ENCODE measurements at regions not wholly inside any gene's neighbourhood (a gene's known extent, or its start where the extent isn't known, plus 50 kb on each side); places are given as distances from the start of the nearest gene placed in this dataset.

DNA sequence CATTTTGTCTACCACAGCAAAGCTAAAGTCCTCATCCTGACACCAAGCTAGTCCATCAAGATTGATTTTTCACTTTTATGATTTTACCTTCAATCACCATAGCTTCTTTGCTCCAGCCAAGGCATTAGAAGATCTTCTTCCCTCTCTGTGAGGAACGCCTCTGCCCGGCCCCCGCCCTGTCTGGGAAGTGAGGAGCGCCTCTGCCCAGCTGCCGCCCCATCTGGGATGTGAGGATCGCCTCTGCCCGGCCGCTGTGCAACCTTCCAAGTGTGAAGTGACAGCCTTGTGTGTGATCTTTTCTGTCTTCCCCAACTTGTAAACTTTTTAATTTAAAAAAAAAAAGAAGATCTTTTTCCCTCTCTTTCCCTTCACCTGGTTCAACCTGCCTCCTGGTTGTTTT, 210.5 kb upstream of the NREP start:
- Histone ChIP-seq H3K4me3 (no peak overlapping the region), H3K27me3 (no peaks in the 10 kb centered on the region), H3K36me3 (no peaks in the 10 kb centered on the region), H3K4me1 (peaks cover 0 to 7% of the 10 kb centered on the region in 2 donors), H3K9me3 (no peaks in the 10 kb centered on the region), H3K27ac (no peak overlapping the region)
- no peak for DNase-seq (ENCODE audit: low spot score)
- TF ChIP-seq, protein P1, sequence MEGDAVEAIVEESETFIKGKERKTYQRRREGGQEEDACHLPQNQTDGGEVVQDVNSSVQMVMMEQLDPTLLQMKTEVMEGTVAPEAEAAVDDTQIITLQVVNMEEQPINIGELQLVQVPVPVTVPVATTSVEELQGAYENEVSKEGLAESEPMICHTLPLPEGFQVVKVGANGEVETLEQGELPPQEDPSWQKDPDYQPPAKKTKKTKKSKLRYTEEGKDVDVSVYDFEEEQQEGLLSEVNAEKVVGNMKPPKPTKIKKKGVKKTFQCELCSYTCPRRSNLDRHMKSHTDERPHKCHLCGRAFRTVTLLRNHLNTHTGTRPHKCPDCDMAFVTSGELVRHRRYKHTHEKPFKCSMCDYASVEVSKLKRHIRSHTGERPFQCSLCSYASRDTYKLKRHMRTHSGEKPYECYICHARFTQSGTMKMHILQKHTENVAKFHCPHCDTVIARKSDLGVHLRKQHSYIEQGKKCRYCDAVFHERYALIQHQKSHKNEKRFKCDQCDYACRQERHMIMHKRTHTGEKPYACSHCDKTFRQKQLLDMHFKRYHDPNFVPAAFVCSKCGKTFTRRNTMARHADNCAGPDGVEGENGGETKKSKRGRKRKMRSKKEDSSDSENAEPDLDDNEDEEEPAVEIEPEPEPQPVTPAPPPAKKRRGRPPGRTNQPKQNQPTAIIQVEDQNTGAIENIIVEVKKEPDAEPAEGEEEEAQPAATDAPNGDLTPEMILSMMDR (IDR thresholded peaks at IDR 0.05) = no peak

DNA sequence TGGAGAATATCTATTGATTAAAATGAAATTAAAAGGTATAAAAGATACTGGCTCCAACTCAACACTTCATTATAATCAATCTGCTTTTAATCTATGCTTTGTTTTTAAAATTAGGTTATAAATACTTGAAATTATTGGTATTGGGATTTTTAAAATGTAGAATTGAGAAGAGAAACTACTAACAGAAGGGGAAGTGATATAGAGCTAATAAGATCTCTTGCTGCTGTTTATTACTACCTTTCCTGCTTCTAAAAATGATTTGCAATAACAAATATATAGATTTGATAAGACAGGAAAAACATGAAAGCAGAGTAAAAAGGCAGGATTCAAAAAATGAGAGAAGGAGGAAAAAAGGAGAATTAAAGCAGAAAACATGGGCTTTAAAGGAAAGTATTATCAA, 209.3 kb upstream of the NREP start:
- TF ChIP-seq, protein P1 (IDR thresholded peaks at IDR 0.05) = no peak
- peaks cover 0 to 7% of the 10 kb centered on the region in 2 donors for H3K4me1 ChIP-seq
- no peak for DNase-seq (ENCODE audit: low spot score)
- no peaks in the 10 kb centered on the region for H3K27me3 ChIP-seq
- H3K4me3 ChIP-seq = no peak overlapping the region
- H3K9me3 ChIP-seq = no peaks in the 10 kb centered on the region
- H3K27ac ChIP-seq = no peak overlapping the region
- H3K36me3 ChIP-seq = no peaks in the 10 kb centered on the region

DNA sequence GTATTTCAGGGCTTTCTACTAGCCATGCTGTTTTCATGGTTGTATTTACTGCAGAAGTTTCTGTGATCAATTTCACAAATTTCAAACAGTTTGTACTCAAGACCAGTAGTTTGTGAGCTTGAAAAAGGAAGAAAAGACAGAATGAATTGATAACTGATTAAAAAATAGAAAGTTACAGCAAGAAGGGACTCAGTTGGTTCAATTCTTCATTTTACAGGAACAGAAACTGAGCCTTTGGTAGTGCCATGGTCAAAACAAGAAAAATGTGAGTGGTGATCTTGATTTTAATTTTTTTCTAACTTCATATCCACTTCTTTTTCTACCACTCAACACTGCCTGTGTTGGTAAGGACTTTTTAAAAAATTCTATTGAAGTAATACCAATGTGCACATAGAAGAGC, 206.6 kb upstream of the NREP start:
- DNase-seq (ENCODE audit: low spot score) = no peak
- H3K4me3 ChIP-seq = no peak overlapping the region
- no peak overlapping the region for H3K27ac ChIP-seq
- H3K36me3 ChIP-seq = no peaks in the 10 kb centered on the region
- H3K4me1 ChIP-seq = peaks cover 0 to 6% of the 10 kb centered on the region in 2 donors
- no peaks in the 10 kb centered on the region for H3K27me3 ChIP-seq
- no peaks in the 10 kb centered on the region for H3K9me3 ChIP-seq
- TF ChIP-seq, protein P1 (IDR thresholded peaks at IDR 0.05) = no peak

DNA sequence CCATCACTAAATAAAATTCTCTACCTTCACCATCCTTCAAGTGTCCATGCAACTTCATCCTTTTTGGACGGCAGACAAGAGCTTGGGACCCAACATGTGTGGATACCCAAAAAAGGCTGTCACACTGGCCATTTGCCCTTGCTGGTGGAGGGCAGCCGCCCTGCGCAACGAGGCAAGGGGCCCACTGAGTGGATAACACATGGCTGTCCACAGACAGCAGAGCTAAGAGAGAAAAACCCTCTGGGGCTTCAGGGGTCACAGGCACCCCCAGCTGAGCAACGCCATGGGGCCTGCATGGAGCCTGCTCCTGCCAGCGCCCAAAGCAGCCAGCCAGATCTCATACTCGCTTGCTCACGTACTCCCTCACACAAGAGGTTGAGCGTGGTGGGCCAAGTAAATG, 205.9 kb upstream of the NREP start:
- Histone ChIP-seq H3K36me3 (no peaks in the 10 kb centered on the region), H3K9me3 (no peaks in the 10 kb centered on the region), H3K4me3 (no peak overlapping the region), H3K4me1 (no peaks in the 10 kb centered on the region), H3K27ac (no peak overlapping the region), H3K27me3 (no peaks in the 10 kb centered on the region)
- TF ChIP-seq, protein P1 (IDR thresholded peaks at IDR 0.05) = no peak
- no peak for DNase-seq (ENCODE audit: low spot score)

DNA sequence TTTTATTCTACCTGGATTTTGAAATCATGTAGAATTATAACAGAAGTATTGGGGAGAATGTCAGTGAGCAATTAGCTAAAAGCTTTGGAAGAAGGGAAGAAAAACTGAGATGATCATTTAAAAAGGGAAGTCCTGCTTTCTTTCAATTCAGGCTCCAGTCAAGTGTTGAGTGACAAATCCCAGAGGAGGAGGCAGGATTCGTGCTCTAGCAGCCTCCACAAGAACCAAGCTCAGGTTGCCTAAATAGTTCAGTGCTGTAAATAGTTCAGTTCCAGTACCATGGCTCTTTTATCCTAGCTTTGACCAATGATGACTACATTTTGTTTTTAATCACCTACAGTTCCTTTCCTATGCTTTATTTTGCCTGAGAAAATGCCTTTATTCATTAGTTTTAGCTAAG, 204.9 kb upstream of the NREP start:
- no peaks in the 10 kb centered on the region for H3K27me3 ChIP-seq
- no peaks in the 10 kb centered on the region for H3K36me3 ChIP-seq
- no peak overlapping the region for H3K27ac ChIP-seq
- no peaks in the 10 kb centered on the region for H3K4me1 ChIP-seq
- TF ChIP-seq, protein P1 (IDR thresholded peaks at IDR 0.05) = no peak
- H3K4me3 ChIP-seq = no peak overlapping the region
- no peak for DNase-seq (ENCODE audit: low spot score)
- H3K9me3 ChIP-seq = no peaks in the 10 kb centered on the region

DNA sequence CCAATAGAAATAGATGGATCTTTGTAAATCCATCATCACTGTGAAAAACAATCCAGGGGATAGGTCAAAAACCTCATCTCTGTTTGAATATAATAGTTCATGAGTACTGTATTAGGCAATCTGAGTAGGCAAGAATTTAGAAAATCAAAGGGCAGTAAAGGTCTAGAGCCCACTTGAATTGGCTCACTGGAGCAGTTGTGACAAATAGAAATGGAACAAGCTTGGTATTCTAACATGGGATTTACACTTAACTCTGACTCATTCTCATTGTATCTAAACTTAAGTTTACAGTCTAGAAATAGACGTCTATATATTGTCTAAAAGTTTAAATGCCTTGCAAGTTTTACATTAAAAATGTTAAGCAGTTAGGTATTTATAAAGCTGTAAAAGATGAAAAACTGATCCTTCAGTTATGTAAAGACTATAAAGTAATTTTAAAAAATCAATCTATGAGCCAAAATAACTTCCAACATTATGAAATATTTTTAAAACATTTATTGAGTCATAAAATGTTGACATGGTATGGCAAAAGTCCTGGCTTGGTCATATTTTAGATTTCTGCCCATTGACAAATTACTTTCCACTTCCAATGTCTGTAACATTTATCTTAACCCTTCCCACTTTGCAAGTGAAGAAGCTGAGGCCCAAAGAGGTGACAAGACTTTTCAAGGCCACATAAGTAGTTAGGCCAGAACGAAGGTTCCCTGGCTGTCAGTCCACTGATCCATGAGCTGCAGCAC, 203.7 kb upstream of the NREP start:
- Histone ChIP-seq H3K27me3 (no peaks in the 10 kb centered on the region), H3K9me3 (no peaks in the 10 kb centered on the region), H3K27ac (peak overlapping the region in 1 of 2 donors; percentile 22), H3K36me3 (no peaks in the 10 kb centered on the region), H3K4me1 (no peaks in the 10 kb centered on the region), H3K4me3 (no peak overlapping the region)
- DNase-seq (ENCODE audit: low spot score) = no peak
- TF ChIP-seq, protein P1 (IDR thresholded peaks at IDR 0.05) = no peak

Data from right atrium auricular region (tissue), 2 donors.